ENCODE measurements at regions not wholly inside any gene's neighbourhood (a gene's known extent, or its start where the extent isn't known, plus 50 kb on each side); places are given as distances from the start of the nearest gene placed in this dataset.
"Not testable (repeated sequence)": the region's sequence is repeated elsewhere in the genome, so short reads cannot be mapped to it uniquely, and the experiment has no call there.

- DNase-seq (ENCODE audit: extremely low read depth, low read depth): no peak
- TF ChIP-seq CTCF (IDR thresholded peaks at IDR 0.05; ENCODE audit: low read depth, low read length, missing control alignments): no peak
- no peak overlapping the region for H3K4me3 ChIP-seq (replicated peaks; ENCODE audit: low read depth, low read length)
These were observed 983.7 kb downstream of the GATA3 start for GRCh38 chr10:9038146-9038714.

- no peak overlapping the region for H3K4me3 ChIP-seq (replicated peaks; ENCODE audit: low read depth, low read length)
- no peak for TF ChIP-seq CTCF (IDR thresholded peaks at IDR 0.05; ENCODE audit: low read depth, low read length, missing control alignments)
- no peak for DNase-seq (ENCODE audit: extremely low read depth, low read depth)
These were observed 989.0 kb downstream of the GATA3 start for GRCh38 chr10:9043466-9043865.

- DNase-seq (ENCODE audit: extremely low read depth, low read depth): no peak
- no peak overlapping the region for H3K4me3 ChIP-seq (replicated peaks; ENCODE audit: low read depth, low read length)
- TF ChIP-seq CTCF (IDR thresholded peaks at IDR 0.05; ENCODE audit: low read depth, low read length, missing control alignments): no peak
These were observed 990.8 kb downstream of the GATA3 start for GRCh38 chr10:9045311-9045710.

GRCh38 chr10:9051328-9051974, 997.0 kb downstream of the GATA3 start:
- DNase-seq (ENCODE audit: extremely low read depth, low read depth): no peak

GRCh38 chr10:9052767-9053166, 998.3 kb downstream of the GATA3 start:
- TF ChIP-seq CTCF (IDR thresholded peaks at IDR 0.05; ENCODE audit: low read depth, low read length, missing control alignments): no peak
- H3K4me3 ChIP-seq (replicated peaks; ENCODE audit: low read depth, low read length): no peak overlapping the region
- DNase-seq (ENCODE audit: extremely low read depth, low read depth): no peak

More at GRCh38 chr10:9051328-9051974, 997.0 kb downstream of the GATA3 start:
- no peak for TF ChIP-seq CTCF (IDR thresholded peaks at IDR 0.05; ENCODE audit: low read depth, low read length, missing control alignments)
- no peak overlapping the region for H3K4me3 ChIP-seq (replicated peaks; ENCODE audit: low read depth, low read length)

GRCh38 chr10:9056521-9056920, 1002.0 kb downstream of the GATA3 start:
- TF ChIP-seq CTCF (IDR thresholded peaks at IDR 0.05; ENCODE audit: low read depth, low read length, missing control alignments): no peak
- no peak overlapping the region for H3K4me3 ChIP-seq (replicated peaks; ENCODE audit: low read depth, low read length)
- DNase-seq (ENCODE audit: extremely low read depth, low read depth): no peak

- H3K4me3 ChIP-seq (replicated peaks; ENCODE audit: low read depth, low read length); DNase-seq (ENCODE audit: extremely low read depth, low read depth): not testable (repeated sequence)
These were observed 1002.8 kb downstream of the GATA3 start for GRCh38 chr10:9057293-9057692.
